HEK293T (cell line): ENCODE measurements at regions not wholly inside any gene's neighbourhood (a gene's known extent, or its start where the extent isn't known, plus 50 kb on each side); places are given as distances from the start of the nearest gene placed in this dataset.

Experiments
- CTCF ChIA-PET: fragments of 350-600 bp; formaldehyde crosslinking; extraction: SDS; loops from one replicate; lab custom pipeline; 2021; ENCODE audit warnings: antibody characterized with exemption, inconsistent platforms; lab: Yijun Ruan, JAX
- POLR2A ChIA-PET: fragments of 350-600 bp; formaldehyde crosslinking; extraction: SDS; loops from one replicate; lab custom pipeline; 2020; ENCODE audit warnings: antibody characterized with exemption, inconsistent platforms; lab: Yijun Ruan, JAX
- DNase-seq: peaks from one replicate; pipeline ENCODE4 v3.0.0; 2012; ENCODE audit warnings: mixed read lengths; ENCODE audit errors: extremely low spot score
- ARNT ChIP-seq: fragments of 450-650 bp; IDR thresholded peaks from 2 replicates; pipeline ENCODE4 v1.6.1; 2017; ENCODE audit warnings: mild to moderate bottlenecking
- BHLHE40 ChIP-seq: fragments of 450-650 bp; IDR thresholded peaks from 2 replicates; pipeline ENCODE4 v1.6.1; 2016; ENCODE audit warnings: mild to moderate bottlenecking, moderate library complexity, borderline replicate concordance
- CTBP1 ChIP-seq: fragments of 450-650 bp; IDR thresholded peaks from 2 replicates; pipeline ENCODE4 v1.6.1; 2016; ENCODE audit warnings: borderline replicate concordance
- ELF4 ChIP-seq: fragments of 450-650 bp; IDR thresholded peaks from 2 replicates; pipeline ENCODE4 v1.6.1; 2017; ENCODE audit warnings: antibody characterized with exemption
- FOXA1 ChIP-seq: fragments of 450-650 bp; IDR thresholded peaks from 2 replicates; pipeline ENCODE4 v1.6.1; 2016; ENCODE audit warnings: mild to moderate bottlenecking
- FOXK2 ChIP-seq: fragments of 450-650 bp; IDR thresholded peaks from 2 replicates; pipeline ENCODE4 v1.6.1; 2016; ENCODE audit warnings: mild to moderate bottlenecking
- FOXM1 ChIP-seq: fragments of 450-650 bp; IDR thresholded peaks from 2 replicates; pipeline ENCODE4 v1.6.1; 2017; ENCODE audit warnings: mild to moderate bottlenecking, borderline replicate concordance
- HDGF ChIP-seq: fragments of 450-650 bp; IDR thresholded peaks from 2 replicates; pipeline ENCODE4 v1.6.1; 2017; ENCODE audit warnings: antibody characterized with exemption, borderline replicate concordance
- L3MBTL2 ChIP-seq: fragments of 450-650 bp; conservative IDR thresholded peaks from 2 replicates; pipeline ENCODE4 v1.6.1; 2016; ENCODE audit warnings: mild to moderate bottlenecking
- LEF1 ChIP-seq: fragments of 450-650 bp; IDR thresholded peaks from 2 replicates; pipeline ENCODE4 v1.6.1; 2017; ENCODE audit warnings: mild to moderate bottlenecking, borderline replicate concordance
- NFRKB ChIP-seq: fragments of 450-650 bp; IDR thresholded peaks from 2 replicates; pipeline ENCODE4 v1.6.1; 2016; ENCODE audit warnings: mild to moderate bottlenecking, moderate library complexity
- SP1 ChIP-seq: fragments of 450-650 bp; IDR thresholded peaks from 2 replicates; pipeline ENCODE4 v1.6.1; 2017
- SUZ12 ChIP-seq: fragments of 450-650 bp; IDR thresholded peaks from 2 replicates; pipeline ENCODE4 v1.6.1; 2016; ENCODE audit warnings: mild to moderate bottlenecking
- TARDBP ChIP-seq: fragments of 450-650 bp; IDR thresholded peaks from 2 replicates; pipeline ENCODE4 v1.6.1; 2016
- ZNF384 ChIP-seq: fragments of 450-650 bp; IDR thresholded peaks from 2 replicates; pipeline ENCODE4 v1.6.1; 2016
- TF ChIP-seq, protein P1 (sequence below): fragments of 450-650 bp; IDR thresholded peaks from 2 replicates; pipeline ENCODE4 v1.6.1; 2016

DNA sequence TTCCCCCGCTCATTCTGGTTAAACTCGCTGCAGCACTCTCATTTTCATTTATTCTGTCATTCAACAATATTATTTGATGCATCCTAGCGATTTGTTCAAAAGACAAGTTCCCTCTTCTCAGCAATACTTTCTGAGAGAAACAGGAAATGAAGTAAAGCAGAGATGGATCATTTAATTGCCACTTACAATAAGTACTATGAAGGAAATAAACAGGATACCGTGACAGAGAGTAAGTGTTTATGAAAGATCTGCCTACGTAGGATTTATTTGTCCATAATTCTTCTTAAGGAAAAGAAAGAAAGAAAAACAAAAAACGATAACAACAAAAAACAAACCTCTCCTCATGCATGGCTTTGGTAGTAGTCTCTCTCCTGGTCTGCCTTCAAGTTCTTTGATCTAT lies 406.8 kb upstream of the ZNF608 start:
- no peak for DNase-seq
- no peak for TF ChIP-seq NFRKB
- TF ChIP-seq SP1, result no peak
- no peak for TF ChIP-seq CTBP1
- TF ChIP-seq FOXA1, result no peak
- no peak for TF ChIP-seq SUZ12
- TF ChIP-seq HDGF, result no peak
- no peak for TF ChIP-seq ZNF384
- no peak for TF ChIP-seq BHLHE40
- no peak for TF ChIP-seq LEF1
- ChIA-PET CTCF (no interaction called here), POLR2A (no interaction called here)

DNA sequence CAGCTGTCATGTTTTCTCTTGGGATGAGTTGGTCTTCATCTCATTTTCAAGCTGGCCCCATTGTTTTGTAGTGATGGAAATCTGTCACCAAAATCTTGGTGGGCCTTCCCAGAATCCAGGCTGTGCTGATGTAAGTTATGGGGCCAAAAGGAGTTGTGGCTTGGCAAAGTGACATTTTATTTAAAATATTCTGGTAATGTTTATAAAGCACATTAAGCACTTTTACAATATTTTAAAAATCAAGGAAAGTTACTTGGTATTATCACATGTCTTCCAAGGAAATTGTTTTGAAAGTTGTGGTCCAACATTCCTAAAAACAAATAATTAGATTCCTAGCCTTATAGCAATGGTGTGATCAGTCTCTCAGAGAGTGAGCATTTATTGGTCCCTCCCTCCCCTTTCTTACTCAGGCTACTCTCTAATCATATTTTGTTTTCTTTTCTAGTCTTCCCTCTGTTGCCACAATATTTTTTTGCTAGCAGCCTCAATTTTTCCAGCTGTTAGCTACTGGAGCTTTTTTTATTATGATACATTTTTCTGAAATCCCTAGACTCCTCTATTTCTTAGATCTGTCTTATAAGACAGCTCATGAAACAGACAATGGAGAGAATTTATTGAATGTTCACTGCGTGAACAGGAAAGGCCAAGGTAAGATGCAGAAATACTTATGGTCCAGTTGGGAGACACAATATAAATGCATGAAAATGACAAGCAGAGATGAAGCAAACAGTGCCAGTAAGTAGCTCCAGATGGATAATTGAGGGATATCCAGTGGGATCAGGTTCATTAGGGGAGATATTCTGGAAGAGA lies 408.1 kb upstream of the ZNF608 start:
- ChIA-PET CTCF (no interaction called here), POLR2A (no interaction called here)
- DNase-seq, result no peak
- TF ChIP-seq BHLHE40, result no peak
- no peak for TF ChIP-seq TARDBP
- no peak for TF ChIP-seq FOXK2
- TF ChIP-seq ARNT, result no peak
- no peak for TF ChIP-seq L3MBTL2
- no peak for TF ChIP-seq LEF1
- no peak for TF ChIP-seq ELF4
- TF ChIP-seq SP1, result no peak
- no peak for TF ChIP-seq SUZ12
- no peak for TF ChIP-seq ZNF384
- TF ChIP-seq HDGF, result no peak
- no peak for TF ChIP-seq FOXA1
- no peak for TF ChIP-seq CTBP1
- TF ChIP-seq FOXM1, result no peak
- no peak for TF ChIP-seq NFRKB
- TF ChIP-seq, protein P1, sequence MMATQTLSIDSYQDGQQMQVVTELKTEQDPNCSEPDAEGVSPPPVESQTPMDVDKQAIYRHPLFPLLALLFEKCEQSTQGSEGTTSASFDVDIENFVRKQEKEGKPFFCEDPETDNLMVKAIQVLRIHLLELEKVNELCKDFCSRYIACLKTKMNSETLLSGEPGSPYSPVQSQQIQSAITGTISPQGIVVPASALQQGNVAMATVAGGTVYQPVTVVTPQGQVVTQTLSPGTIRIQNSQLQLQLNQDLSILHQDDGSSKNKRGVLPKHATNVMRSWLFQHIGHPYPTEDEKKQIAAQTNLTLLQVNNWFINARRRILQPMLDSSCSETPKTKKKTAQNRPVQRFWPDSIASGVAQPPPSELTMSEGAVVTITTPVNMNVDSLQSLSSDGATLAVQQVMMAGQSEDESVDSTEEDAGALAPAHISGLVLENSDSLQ, result no peak

DNA sequence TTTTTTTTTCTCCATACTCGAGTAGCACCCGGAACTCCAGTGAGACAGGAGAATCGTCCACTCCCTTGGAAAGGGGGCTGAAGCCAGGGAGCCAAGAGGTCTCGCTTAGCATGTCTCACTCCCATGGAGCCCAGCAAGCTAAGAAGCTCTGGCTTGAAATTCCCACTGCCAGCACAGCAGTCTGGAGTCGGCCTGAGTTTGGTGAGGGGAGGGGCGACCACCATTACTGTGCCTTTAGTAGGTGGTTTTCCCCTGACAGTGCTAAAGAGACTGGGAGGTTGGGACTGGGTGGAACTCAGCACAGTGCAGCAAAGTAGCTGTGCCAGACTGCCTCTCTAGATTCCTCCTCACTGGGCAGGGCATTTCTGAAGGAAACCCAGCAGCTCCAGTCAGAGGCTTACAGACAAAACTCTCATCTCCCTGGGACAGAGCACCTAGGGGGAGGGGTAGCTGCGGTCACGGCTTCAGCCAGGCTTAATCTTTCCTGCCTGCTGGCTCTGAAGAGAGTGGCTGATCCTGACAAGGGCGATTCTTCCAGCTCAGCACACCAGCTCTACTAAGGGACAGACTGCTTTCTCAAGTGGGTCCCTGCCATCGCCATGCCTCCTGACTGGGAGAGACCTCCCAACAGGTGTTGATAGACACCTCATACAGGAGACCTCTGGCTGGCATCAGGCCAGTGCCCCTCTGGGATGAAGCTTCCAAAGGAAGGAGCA lies 414.5 kb upstream of the ZNF608 start:
- DNase-seq, result no peak
- ChIA-PET POLR2A (no interaction called here), CTCF (no interaction called here)
- no peak for TF ChIP-seq HDGF
- no peak for TF ChIP-seq LEF1
- TF ChIP-seq FOXA1, result no peak
- TF ChIP-seq CTBP1, result no peak
- TF ChIP-seq ELF4, result no peak
- TF ChIP-seq SP1, result no peak

DNA sequence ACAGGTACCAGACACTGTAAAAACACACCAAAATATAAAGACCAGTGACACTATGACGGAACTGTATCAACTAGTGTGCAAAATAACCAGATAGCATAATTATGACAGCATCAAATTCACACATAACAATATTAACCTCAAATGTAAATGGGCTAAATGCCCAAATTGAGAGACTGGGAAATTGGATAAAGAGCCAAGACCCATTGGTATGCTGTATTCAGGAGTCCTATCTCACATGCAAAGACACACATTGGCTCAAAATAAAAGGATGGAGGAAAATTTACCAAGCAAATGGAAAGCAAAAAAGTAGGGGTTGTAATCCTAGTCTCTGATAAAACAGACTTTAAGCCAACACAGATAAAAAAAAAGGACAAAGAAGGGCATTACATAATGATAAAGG lies 416.3 kb upstream of the ZNF608 start:
- DNase-seq, result no peak
- POLR2A ChIA-PET, result no interaction called here
- TF ChIP-seq FOXM1 (no peak), HDGF (no peak), ARNT (no peak), L3MBTL2 (no peak), FOXA1 (no peak), TARDBP (no peak), SP1 (no peak), CTBP1 (no peak), SUZ12 (no peak), NFRKB (no peak), ZNF384 (no peak), ELF4 (no peak), BHLHE40 (no peak), FOXK2 (no peak), LEF1 (no peak)
- TF ChIP-seq, protein P1, result no peak
- CTCF ChIA-PET, result no interaction called here

DNA sequence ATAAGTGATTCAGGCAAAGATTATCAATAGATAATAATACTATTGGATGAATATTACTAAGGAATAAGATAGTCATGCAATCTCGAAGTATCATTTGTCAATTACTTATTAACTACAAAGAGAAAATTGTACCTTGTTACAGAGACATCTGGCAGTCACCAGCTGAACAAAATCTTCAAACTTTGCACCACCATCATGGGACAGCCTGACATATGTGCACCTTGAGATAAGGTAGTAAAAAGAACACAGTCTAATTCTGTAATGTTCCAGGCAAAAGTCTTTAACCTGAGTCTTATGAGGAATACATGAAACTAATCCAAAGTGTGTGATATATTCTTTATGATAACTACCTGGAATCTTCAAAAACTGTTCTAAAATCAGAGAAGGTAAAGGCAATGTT lies 423.0 kb upstream of the ZNF608 start:
- CTCF ChIA-PET, result no interaction called here
- DNase-seq, result no peak
- POLR2A ChIA-PET, result no interaction called here
- TF ChIP-seq HDGF (no peak), BHLHE40 (no peak), FOXK2 (no peak), TARDBP (no peak), NFRKB (no peak), ARNT (no peak), CTBP1 (no peak), ZNF384 (no peak), SUZ12 (no peak), L3MBTL2 (no peak)
- TF ChIP-seq, protein P1, result no peak

DNA sequence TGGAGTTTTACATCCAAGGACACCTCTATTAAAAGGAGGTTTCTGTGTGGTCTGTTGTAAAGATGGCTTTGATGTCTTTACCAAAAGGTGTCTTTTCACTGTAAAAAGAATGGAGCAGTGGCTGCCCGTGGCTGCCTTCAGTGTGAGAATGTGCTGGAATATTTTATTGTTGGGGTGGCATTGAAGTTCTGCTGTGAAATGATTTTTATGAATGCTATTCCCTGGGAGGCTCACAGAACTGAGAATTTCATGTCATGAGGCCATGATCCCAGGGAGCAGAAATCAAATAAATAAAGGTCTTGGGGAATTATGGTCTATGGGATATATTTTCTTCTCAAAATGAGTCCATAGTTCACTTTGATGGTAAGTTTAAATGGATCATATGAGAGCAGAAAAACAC lies 425.2 kb upstream of the ZNF608 start:
- CTCF ChIA-PET, result no interaction called here
- DNase-seq, result no peak
- POLR2A ChIA-PET, result no interaction called here
- TF ChIP-seq SUZ12, result no peak
- no peak for TF ChIP-seq BHLHE40
- no peak for TF ChIP-seq L3MBTL2
- no peak for TF ChIP-seq TARDBP
- TF ChIP-seq FOXA1, result no peak
- TF ChIP-seq CTBP1, result no peak
- TF ChIP-seq SP1, result no peak
- TF ChIP-seq FOXK2, result no peak
- no peak for TF ChIP-seq HDGF
- no peak for TF ChIP-seq NFRKB
